GM12875 (cell line): ENCODE measurements at regions not wholly inside any gene's neighbourhood (a gene's known extent, or its start where the extent isn't known, plus 50 kb on each side); places are given as distances from the start of the nearest gene placed in this dataset.

Experiments
- H3K4me3 ChIP-seq: one replicate; pipeline ENCODE4 v1.5.1; 2011; ENCODE audit warnings: low read depth, low read length, control low read depth
- TF ChIP-seq, protein P1 (sequence below): IDR thresholded peaks from 2 replicates; pipeline ENCODE4 v1.5.1; 2011; ENCODE audit warnings: low read depth, mild to moderate bottlenecking, control low read depth, inconsistent platforms, low read length, moderate library complexity, borderline replicate concordance; ENCODE audit not compliant: insufficient read depth

GRCh38 chr11:92848578-92848977 lies 120.9 kb upstream of the MTNR1B start:
- TF ChIP-seq, protein P1, sequence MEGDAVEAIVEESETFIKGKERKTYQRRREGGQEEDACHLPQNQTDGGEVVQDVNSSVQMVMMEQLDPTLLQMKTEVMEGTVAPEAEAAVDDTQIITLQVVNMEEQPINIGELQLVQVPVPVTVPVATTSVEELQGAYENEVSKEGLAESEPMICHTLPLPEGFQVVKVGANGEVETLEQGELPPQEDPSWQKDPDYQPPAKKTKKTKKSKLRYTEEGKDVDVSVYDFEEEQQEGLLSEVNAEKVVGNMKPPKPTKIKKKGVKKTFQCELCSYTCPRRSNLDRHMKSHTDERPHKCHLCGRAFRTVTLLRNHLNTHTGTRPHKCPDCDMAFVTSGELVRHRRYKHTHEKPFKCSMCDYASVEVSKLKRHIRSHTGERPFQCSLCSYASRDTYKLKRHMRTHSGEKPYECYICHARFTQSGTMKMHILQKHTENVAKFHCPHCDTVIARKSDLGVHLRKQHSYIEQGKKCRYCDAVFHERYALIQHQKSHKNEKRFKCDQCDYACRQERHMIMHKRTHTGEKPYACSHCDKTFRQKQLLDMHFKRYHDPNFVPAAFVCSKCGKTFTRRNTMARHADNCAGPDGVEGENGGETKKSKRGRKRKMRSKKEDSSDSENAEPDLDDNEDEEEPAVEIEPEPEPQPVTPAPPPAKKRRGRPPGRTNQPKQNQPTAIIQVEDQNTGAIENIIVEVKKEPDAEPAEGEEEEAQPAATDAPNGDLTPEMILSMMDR, result no peak
- no peak overlapping the region for H3K4me3 ChIP-seq

DNA sequence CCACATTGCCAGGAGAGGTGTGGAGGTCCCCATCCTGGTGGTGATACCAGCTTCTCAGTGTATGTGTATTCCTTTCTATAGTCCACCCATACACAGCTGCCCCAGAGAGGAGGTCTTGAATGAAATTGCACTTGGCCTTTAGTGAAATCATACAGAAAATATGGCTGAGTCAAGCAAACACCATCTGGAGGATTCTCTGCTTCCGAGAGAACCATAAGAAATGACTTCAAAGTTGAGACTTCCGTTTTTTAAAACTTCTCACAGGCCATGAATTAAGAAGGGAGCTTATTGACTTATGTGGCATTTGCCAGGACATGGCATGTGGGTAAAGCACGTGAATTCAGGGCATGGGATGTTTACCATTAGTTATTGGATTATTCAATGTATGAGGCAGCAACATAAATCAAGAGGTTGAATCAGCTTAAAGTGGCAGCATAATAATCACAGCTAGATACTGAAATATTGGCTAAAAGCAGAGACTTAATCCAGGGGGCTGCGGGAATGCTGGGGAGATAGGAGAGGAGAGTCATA lies 119.1 kb upstream of the MTNR1B start:
- no peak overlapping the region for H3K4me3 ChIP-seq
- TF ChIP-seq, protein P1, result no peak

DNA sequence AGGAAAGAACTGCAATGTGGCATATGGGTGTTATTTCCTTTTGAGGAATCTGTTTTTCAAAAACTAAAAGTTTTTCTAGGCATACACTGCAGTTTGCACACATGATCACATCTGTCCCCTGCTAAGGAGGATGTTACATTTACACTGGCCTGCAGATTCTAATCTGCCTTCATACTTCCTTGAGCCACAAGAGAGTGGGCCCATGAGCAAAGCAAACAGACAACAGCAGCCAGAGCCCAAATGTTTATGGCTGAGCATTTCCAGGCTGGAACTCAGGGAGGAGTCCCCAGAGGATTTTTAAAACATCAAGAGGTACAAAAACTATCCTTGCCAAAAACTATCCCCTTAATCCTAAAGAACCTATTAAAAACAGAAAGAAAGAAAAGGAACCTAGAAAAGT lies 117.2 kb upstream of the MTNR1B start:
- TF ChIP-seq, protein P1, result no peak
- no peak overlapping the region for H3K4me3 ChIP-seq

- TF ChIP-seq, protein P1, result no peak
- H3K4me3 ChIP-seq, result no peak overlapping the region
Observed at GRCh38 chr11:92852946-92853345, 116.5 kb upstream of the MTNR1B start.

DNA sequence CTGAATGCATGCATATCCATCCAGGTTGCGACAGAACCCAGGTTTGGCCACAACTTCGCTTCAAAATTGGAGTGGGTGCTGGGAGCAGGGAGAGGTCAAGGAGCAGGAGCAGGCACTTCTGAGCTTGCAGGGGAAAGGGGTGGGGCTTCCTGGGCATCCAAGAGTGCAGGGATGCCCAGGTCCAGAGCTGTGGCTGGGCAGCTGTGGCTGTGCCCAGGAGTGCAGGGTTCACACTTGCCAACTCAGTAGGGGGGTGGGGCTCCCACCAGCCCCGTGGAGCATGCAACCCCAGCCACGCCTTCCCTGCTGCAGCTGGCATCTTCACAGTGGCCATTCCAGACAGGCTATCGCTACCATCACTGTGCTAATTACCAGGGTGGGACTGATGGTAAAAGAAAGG lies 115.3 kb upstream of the MTNR1B start:
- no peak overlapping the region for H3K4me3 ChIP-seq
- TF ChIP-seq, protein P1, result no peak

DNA sequence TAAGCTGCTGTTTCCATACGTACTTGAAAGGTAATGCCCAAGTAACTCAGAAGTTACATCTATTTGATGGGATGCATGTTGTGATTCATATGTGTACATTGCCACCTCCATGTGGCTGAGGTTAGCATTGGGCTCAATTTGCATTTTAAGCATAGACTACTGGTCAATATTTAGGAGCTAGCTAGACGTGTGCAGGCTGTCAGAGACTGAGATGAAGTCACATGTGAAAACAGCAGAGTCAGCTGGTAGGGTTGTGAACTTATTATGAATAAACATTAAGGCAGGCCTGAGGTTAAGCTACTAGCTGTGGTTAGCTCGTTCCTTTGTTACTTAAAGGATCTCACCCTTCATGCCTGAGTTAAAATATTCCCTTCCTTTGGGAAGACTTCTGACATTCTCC lies 114.5 kb upstream of the MTNR1B start:
- TF ChIP-seq, protein P1, result no peak
- H3K4me3 ChIP-seq, result no peak overlapping the region

GRCh38 chr11:92855607-92856405 lies 113.6 kb upstream of the MTNR1B start:
- H3K4me3 ChIP-seq, result no peak overlapping the region
- TF ChIP-seq, protein P1, result no peak
